ENCODE measurements at regions not wholly inside any gene's neighbourhood (a gene's known extent, or its start where the extent isn't known, plus 50 kb on each side); places are given as distances from the start of the nearest gene placed in this dataset.

GRCh38 chr2:207370646-207371045 lies 159.1 kb upstream of the CREB1 start:
- Histone ChIP-seq H3K9ac (ENCODE audit: insufficient read depth, low read length, poor library complexity, severe bottlenecking) (no peak overlapping the region), H3K4me2 (replicated peaks; ENCODE audit: extremely low read depth, low read length, poor library complexity, severe bottlenecking) (no peak overlapping the region), H3K27ac (ENCODE audit: low read depth in 1 of 2, low read length in 2 of 2) (no peak overlapping the region), H3K4me3 (replicated peaks in 1 of 3; ENCODE audit: low read depth in 2 of 3, low read length in 3 of 3) (no peak overlapping the region), H3K36me3 (replicated peaks in 1 of 2; ENCODE audit: control insufficient read depth in 1 of 2, insufficient read depth in 2 of 2, low read length in 2 of 2) (no peaks in the 10 kb centered on the region), H3K79me2 (ENCODE audit: insufficient read depth, low read length) (no peaks in the 10 kb centered on the region), H3K4me1 (ENCODE audit: control insufficient read depth in 1 of 2, insufficient read depth in 2 of 2, low read length in 2 of 2) (no peaks in the 10 kb centered on the region), H3K9me3 (replicated peaks in 1 of 2; ENCODE audit: control insufficient read depth in 1 of 2, insufficient read depth in 1 of 2, low read length in 2 of 2) (no peaks in the 10 kb centered on the region), H2AFZ (ENCODE audit: insufficient read depth, low read depth, low read length, poor library complexity, severe bottlenecking) (no peak overlapping the region), H4K20me1 (ENCODE audit: insufficient read depth, low read length) (no peaks in the 10 kb centered on the region), H3K27me3 (ENCODE audit: control insufficient read depth in 2 of 2, insufficient read depth in 2 of 2, low read length in 2 of 2) (no peaks in the 10 kb centered on the region)
- Mint-ChIP-seq H3K27me3 (ENCODE audit: low read depth in 3 of 3) (no peaks in the 10 kb centered on the region), H3K27ac (peak overlapping the region in 1 of 7 donors; percentile 20), H3K36me3 (no peaks in the 10 kb centered on the region), H3K4me3 (no peak overlapping the region), H3K9me3 (peaks cover 2 to 9% (median 5%) of the 10 kb centered on the region in 7 donors), H3K4me1 (no peaks in the 10 kb centered on the region)
- intact Hi-C loops (cut with micrococcal nuclease) = no loop called here
- WGBS (ENCODE audit: insufficient coverage) = 86% methylated on average over 1 of the region's 1 CpG
- TF ChIP-seq CTCF (IDR thresholded peaks at IDR 0.05) = no peak
- no peak for DNase-seq

GRCh38 chr2:207371877-207372276 lies 157.9 kb upstream of the CREB1 start:
- intact Hi-C loops (cut with micrococcal nuclease) = no loop called here
- H3K79me2 ChIP-seq (ENCODE audit: insufficient read depth, low read length) = no peaks in the 10 kb centered on the region
- H3K27me3 ChIP-seq (ENCODE audit: control insufficient read depth in 2 of 2, insufficient read depth in 2 of 2, low read length in 2 of 2) = no peaks in the 10 kb centered on the region
- no peaks in the 10 kb centered on the region for H3K4me1 ChIP-seq (ENCODE audit: control insufficient read depth in 1 of 2, insufficient read depth in 2 of 2, low read length in 2 of 2)
- no peaks in the 10 kb centered on the region for H3K36me3 ChIP-seq (replicated peaks in 1 of 2; ENCODE audit: control insufficient read depth in 1 of 2, insufficient read depth in 2 of 2, low read length in 2 of 2)
- DNase-seq = no peak
- H3K27ac ChIP-seq (ENCODE audit: low read depth in 1 of 2, low read length in 2 of 2) = no peak overlapping the region
- no peak for TF ChIP-seq CTCF (IDR thresholded peaks at IDR 0.05)
- Mint-ChIP-seq H3K27me3 (ENCODE audit: low read depth in 3 of 3) (no peaks in the 10 kb centered on the region), H3K9me3 (peaks cover 4 to 9% (median 6%) of the 10 kb centered on the region in 7 donors), H3K4me3 (no peak overlapping the region), H3K4me1 (no peaks in the 10 kb centered on the region), H3K36me3 (no peaks in the 10 kb centered on the region), H3K27ac (no peak overlapping the region)
- H2AFZ ChIP-seq (ENCODE audit: insufficient read depth, low read depth, low read length, poor library complexity, severe bottlenecking) = no peak overlapping the region
- no peak overlapping the region for H3K9ac ChIP-seq (ENCODE audit: insufficient read depth, low read length, poor library complexity, severe bottlenecking)
- no peak overlapping the region for H3K4me2 ChIP-seq (replicated peaks; ENCODE audit: extremely low read depth, low read length, poor library complexity, severe bottlenecking)
- no peak overlapping the region for H3K4me3 ChIP-seq (replicated peaks in 1 of 3; ENCODE audit: low read depth in 2 of 3, low read length in 3 of 3)
- no peaks in the 10 kb centered on the region for H4K20me1 ChIP-seq (ENCODE audit: insufficient read depth, low read length)
- H3K9me3 ChIP-seq (replicated peaks in 1 of 2; ENCODE audit: control insufficient read depth in 1 of 2, insufficient read depth in 1 of 2, low read length in 2 of 2) = no peaks in the 10 kb centered on the region
